PC-9 (cell line): ENCODE measurements at regions not wholly inside any gene's neighbourhood (a gene's known extent, or its start where the extent isn't known, plus 50 kb on each side); places are given as distances from the start of the nearest gene placed in this dataset.

Source experiments
- BruUV-seq: library from RNA; stranded (reverse); fragments of 400-500 nt; replicated peaks from 2 replicates; lab custom pipeline; 2021; lab: Mats Ljungman, UMichigan
- CTCF ChIA-PET: fragments of 300-600 bp; sonication (Branson Sonifier 250); formaldehyde crosslinking; loops from one replicate; lab custom pipeline; 2022; ENCODE audit warnings: antibody characterized with exemption; lab: Charles Lee
- POLR2A ChIA-PET: fragments of 300-600 bp; sonication (Branson Sonifier 250); formaldehyde crosslinking; loops from one replicate; lab custom pipeline; 2022; ENCODE audit warnings: antibody characterized with exemption; ENCODE audit not compliant: unreplicated experiment; lab: Charles Lee
- DNase-seq, 2 experiments: peaks; one replicate each; pipeline versions ENCODE4 v3.0.0 to v3.0.0-alpha.2; 2015 to 2022; ENCODE audit warnings: mixed read lengths in 1 of 2
- H2AFZ ChIP-seq: fragments of 200-600 bp; sonication (generic); 2 replicates; pipeline ENCODE4 v1.8.1; 2017; ENCODE audit warnings: antibody characterized with exemption
- H3F3A ChIP-seq: fragments of 200-600 bp; sonication (generic); 2 replicates; pipeline ENCODE4 v1.8.1; 2017; ENCODE audit warnings: antibody characterized with exemption, mild to moderate bottlenecking, low read depth; ENCODE audit not compliant: insufficient read depth
- H3K27ac ChIP-seq: fragments of 200-600 bp; sonication (generic); 2 replicates; pipeline ENCODE4 v1.6.1; 2016; ENCODE audit warnings: mixed run types
- H3K27me3 ChIP-seq: fragments of 200-600 bp; sonication (generic); 2 replicates; pipeline ENCODE4 v1.6.1; 2016; ENCODE audit warnings: low read depth, mixed run types; ENCODE audit not compliant: insufficient read depth
- H3K36me3 ChIP-seq: fragments of 200-600 bp; sonication (generic); 2 replicates; pipeline ENCODE4 v1.6.1; 2016; ENCODE audit warnings: low read depth, mixed run types
- H3K4me1 ChIP-seq: fragments of 200-600 bp; sonication (generic); replicated peaks from 2 replicates; pipeline ENCODE4 v1.6.1; 2016; ENCODE audit warnings: mixed run types; ENCODE audit not compliant: insufficient read depth
- H3K4me2 ChIP-seq: fragments of 200-600 bp; sonication (generic); 2 replicates; pipeline ENCODE4 v1.6.1; 2017; ENCODE audit warnings: mixed run types
- H3K4me3 ChIP-seq: fragments of 200-600 bp; sonication (generic); 2 replicates; pipeline ENCODE4 v1.6.1; 2016; ENCODE audit warnings: mixed run types
- H3K79me2 ChIP-seq: fragments of 200-600 bp; sonication (generic); 2 replicates; pipeline ENCODE4 v1.6.1; 2017; ENCODE audit warnings: low read depth, mixed run types
- H3K9me2 ChIP-seq: fragments of 200-600 bp; sonication (generic); 2 replicates; pipeline ENCODE4 v1.8.1; 2017; ENCODE audit warnings: mild to moderate bottlenecking; ENCODE audit not compliant: insufficient read depth
- H3K9me3 ChIP-seq: fragments of 200-600 bp; sonication (generic); 2 replicates; pipeline ENCODE4 v1.8.1; 2016; ENCODE audit warnings: low read depth; ENCODE audit not compliant: insufficient read depth
- H4K20me1 ChIP-seq: fragments of 200-600 bp; sonication (generic); 2 replicates; pipeline ENCODE4 v1.8.1; 2017; ENCODE audit not compliant: insufficient read depth
- CTCF ChIP-seq: fragments of 200-600 bp; sonication (generic); conservative IDR thresholded peaks from 2 replicates; pipeline ENCODE4 v1.6.1; 2017; ENCODE audit warnings: mixed run types, antibody characterized with exemption, mild to moderate bottlenecking, moderate library complexity
- EZH2 ChIP-seq: fragments of 200-600 bp; sonication (generic); IDR thresholded peaks from 2 replicates; pipeline ENCODE4 v1.8.0; 2017; ENCODE audit warnings: antibody characterized with exemption, low read depth
- intact Hi-C: fragments of 100-400 bp; cut with micrococcal nuclease; formaldehyde crosslinking; loops from one replicate; pipeline ENCODE4 v1.10.0; 2022; ENCODE audit not compliant: unreplicated experiment

GRCh38 chr21:27419153-27419552 is 452.3 kb upstream of the ADAMTS5 start:
- ChIA-PET CTCF (no interaction called here), POLR2A (no interaction called here)
- H2AFZ ChIP-seq = no peak overlapping the region
- no peak overlapping the region for H3K27ac ChIP-seq
- no peaks in the 10 kb centered on the region for H4K20me1 ChIP-seq
- no peaks in the 10 kb centered on the region for H3K79me2 ChIP-seq
- no peaks in the 10 kb centered on the region for H3F3A ChIP-seq
- intact Hi-C loops = no loop called here
- no peaks in the 10 kb centered on the region for H3K9me2 ChIP-seq
- TF ChIP-seq EZH2 (no peak), CTCF (no peak)
- no peak overlapping the region for H3K4me3 ChIP-seq
- H3K36me3 ChIP-seq = no peaks in the 10 kb centered on the region
- H3K27me3 ChIP-seq = no peaks in the 10 kb centered on the region
- no TSS peak for BruUV-seq
- no peaks in the 10 kb centered on the region for H3K9me3 ChIP-seq
- H3K4me2 ChIP-seq = no peak overlapping the region
- no peaks in the 10 kb centered on the region for H3K4me1 ChIP-seq
- DNase-seq = no peak

- intact Hi-C loops = no loop called here
- H3K36me3 ChIP-seq = no peaks in the 10 kb centered on the region
- CTCF ChIA-PET = no interaction called here
- no peaks in the 10 kb centered on the region for H3K4me1 ChIP-seq
- H3K27ac ChIP-seq = no peak overlapping the region
- H3F3A ChIP-seq = no peaks in the 10 kb centered on the region
- no peaks in the 10 kb centered on the region for H4K20me1 ChIP-seq
- no peaks in the 10 kb centered on the region for H3K9me3 ChIP-seq
- no peak overlapping the region for H2AFZ ChIP-seq
- no peaks in the 10 kb centered on the region for H3K9me2 ChIP-seq
- DNase-seq = no peak
- TF ChIP-seq EZH2 (no peak), CTCF (no peak)
- H3K79me2 ChIP-seq = no peaks in the 10 kb centered on the region
- no peaks in the 10 kb centered on the region for H3K27me3 ChIP-seq
- POLR2A ChIA-PET = no interaction called here
- H3K4me3 ChIP-seq = no peak overlapping the region
- H3K4me2 ChIP-seq = no peak overlapping the region
- no TSS peak for BruUV-seq
Observed at GRCh38 chr21:27418346-27418745, 451.5 kb upstream of the ADAMTS5 start.

GRCh38 chr21:27412530-27412929 is 445.6 kb upstream of the ADAMTS5 start:
- CTCF ChIA-PET = no interaction called here
- no peak for DNase-seq
- no peak overlapping the region for H3K4me2 ChIP-seq
- no TSS peak for BruUV-seq
- no peaks in the 10 kb centered on the region for H3F3A ChIP-seq
- no peaks in the 10 kb centered on the region for H3K4me1 ChIP-seq
- intact Hi-C loops = no loop called here
- no peak overlapping the region for H3K4me3 ChIP-seq
- no peaks in the 10 kb centered on the region for H3K27me3 ChIP-seq
- POLR2A ChIA-PET = no interaction called here
- no peak overlapping the region for H3K27ac ChIP-seq
- no peaks in the 10 kb centered on the region for H3K79me2 ChIP-seq
- H2AFZ ChIP-seq = no peak overlapping the region
- no peaks in the 10 kb centered on the region for H4K20me1 ChIP-seq
- no peaks in the 10 kb centered on the region for H3K9me3 ChIP-seq
- no peaks in the 10 kb centered on the region for H3K9me2 ChIP-seq
- H3K36me3 ChIP-seq = no peaks in the 10 kb centered on the region
- TF ChIP-seq EZH2 = no peak
- TF ChIP-seq CTCF = no peak
